ENCODE measurements at regions not wholly inside any gene's neighbourhood (a gene's known extent, or its start where the extent isn't known, plus 50 kb on each side); places are given as distances from the start of the nearest gene placed in this dataset.
"Not testable (repeated sequence)": the region's sequence is repeated elsewhere in the genome, so short reads cannot be mapped to it uniquely, and the experiment has no call there.

- no peak overlapping the region for H3K4me2 ChIP-seq (ENCODE audit: insufficient read depth, insufficient read length, low read length)
- no peak overlapping the region for H3K14ac ChIP-seq (ENCODE audit: insufficient read depth, low read length)
- no peaks in the 10 kb centered on the region for H4K20me1 ChIP-seq (ENCODE audit: control insufficient read depth, insufficient read depth, insufficient read length)
- H3K23me2 ChIP-seq (ENCODE audit: insufficient read length, low read depth, low read length, poor library complexity, severe bottlenecking): no peaks in the 10 kb centered on the region
- no peak overlapping the region for H3T11ph ChIP-seq (ENCODE audit: low read length)
- no peak overlapping the region for H2AFZ ChIP-seq (ENCODE audit: low read length)
- H3K27me3 Mint-ChIP-seq (ENCODE audit: low read depth): no peaks in the 10 kb centered on the region; the same call in 1 of the 2 replicates
- no peak overlapping the region for H3K23ac ChIP-seq (ENCODE audit: insufficient read length, low read depth, low read length)
- TF ChIP-seq CTCF (conservative IDR thresholded peaks at IDR 0.05): no peak
- no peak overlapping the region for H3K27ac Mint-ChIP-seq
- H3K9me3 ChIP-seq (ENCODE audit: control insufficient read depth, low read depth, low read length): no peaks in the 10 kb centered on the region
- H4K5ac ChIP-seq (ENCODE audit: insufficient read length, low read depth, low read length): no peak overlapping the region
- H3K56ac ChIP-seq (ENCODE audit: insufficient read length, low read depth, low read length): no peak overlapping the region
- no peak overlapping the region for H4K91ac ChIP-seq (ENCODE audit: insufficient read length, low read depth, low read length)
- no peak overlapping the region for H3K9ac ChIP-seq (ENCODE audit: extremely low read depth, insufficient read length, low read length)
- no peak overlapping the region for H2BK120ac ChIP-seq (ENCODE audit: low read depth, low read length, poor library complexity, severe bottlenecking)
- H2BK5ac ChIP-seq (ENCODE audit: insufficient read length, low read length): no peak overlapping the region
- no peaks in the 10 kb centered on the region for H3K79me1 ChIP-seq (ENCODE audit: insufficient read depth, low read depth, low read length, poor library complexity, severe bottlenecking)
- no peak overlapping the region for H2BK15ac ChIP-seq (ENCODE audit: low read depth, low read length)
- no peaks in the 10 kb centered on the region for H3K27me3 ChIP-seq (ENCODE audit: insufficient read depth, low read length)
- H3K36me3 Mint-ChIP-seq (ENCODE audit: insufficient read depth in 1 of 3, low read depth in 3 of 3): peaks cover 5 to 27% (median 10%) of the 10 kb centered on the region in 3 experiments
- no peak for DNase-seq
- H3K4ac ChIP-seq (ENCODE audit: low read depth, low read length): no peak overlapping the region
- H3K4me3 Mint-ChIP-seq: no peak overlapping the region
- H2BK12ac ChIP-seq (ENCODE audit: insufficient read length, low read depth, low read length): no peak overlapping the region
- no peak overlapping the region for H2AK5ac ChIP-seq (ENCODE audit: insufficient read length, low read length)
- no CpG with 5 or more reads among the region's 11 CpGs for WGBS (ENCODE audit: extremely low coverage, insufficient read length, low lambda C conversion rate)
- H3K79me2 ChIP-seq (ENCODE audit: insufficient read depth, low read length): no peaks in the 10 kb centered on the region
- H3K4me1 ChIP-seq (ENCODE audit: insufficient read depth, low read length): no peaks in the 10 kb centered on the region
- no peak overlapping the region for H2BK20ac ChIP-seq (ENCODE audit: low read depth, low read length, poor library complexity, severe bottlenecking)
- peaks cover 16 to 23% of the 10 kb centered on the region in 2 experiments for H3K9me3 Mint-ChIP-seq
- H3K27ac ChIP-seq (ENCODE audit: insufficient read length, low read depth, low read length): no peak overlapping the region
- H3K4me1 Mint-ChIP-seq: no peaks in the 10 kb centered on the region
- H4K8ac ChIP-seq (replicated peaks; ENCODE audit: insufficient read length, low read depth, low read length): no peak overlapping the region
- H3K18ac ChIP-seq (ENCODE audit: insufficient read length, low read depth, low read length): no peak overlapping the region
Observed at GRCh38 chr10:34058845-34059614, 724.6 kb upstream of the NRP1 start.

- not testable (repeated sequence) for H3K79me1 ChIP-seq (ENCODE audit: insufficient read depth, low read depth, low read length, poor library complexity, severe bottlenecking); H3K23me2 ChIP-seq (ENCODE audit: insufficient read length, low read depth, low read length, poor library complexity, severe bottlenecking); H3K4me1 ChIP-seq (ENCODE audit: insufficient read depth, low read length); H2BK20ac ChIP-seq (ENCODE audit: low read depth, low read length, poor library complexity, severe bottlenecking); H2AK5ac ChIP-seq (ENCODE audit: insufficient read length, low read length); H3K9ac ChIP-seq (ENCODE audit: extremely low read depth, insufficient read length, low read length); H3K23ac ChIP-seq (ENCODE audit: insufficient read length, low read depth, low read length); H3K56ac ChIP-seq (ENCODE audit: insufficient read length, low read depth, low read length); H3K27ac ChIP-seq (ENCODE audit: insufficient read length, low read depth, low read length); H3K14ac ChIP-seq (ENCODE audit: insufficient read depth, low read length); H4K8ac ChIP-seq (replicated peaks; ENCODE audit: insufficient read length, low read depth, low read length); DNase-seq; H3K18ac ChIP-seq (ENCODE audit: insufficient read length, low read depth, low read length); H2BK120ac ChIP-seq (ENCODE audit: low read depth, low read length, poor library complexity, severe bottlenecking); H3K4me1 Mint-ChIP-seq; H4K91ac ChIP-seq (ENCODE audit: insufficient read length, low read depth, low read length); H3K79me2 ChIP-seq (ENCODE audit: insufficient read depth, low read length); H3K4me3 Mint-ChIP-seq; H3K9me3 ChIP-seq (ENCODE audit: control insufficient read depth, low read depth, low read length); H2AFZ ChIP-seq (ENCODE audit: low read length); H2BK12ac ChIP-seq (ENCODE audit: insufficient read length, low read depth, low read length); H4K5ac ChIP-seq (ENCODE audit: insufficient read length, low read depth, low read length); H3K27me3 Mint-ChIP-seq (ENCODE audit: low read depth); H2BK5ac ChIP-seq (ENCODE audit: insufficient read length, low read length); H3K4ac ChIP-seq (ENCODE audit: low read depth, low read length); H3K4me2 ChIP-seq (ENCODE audit: insufficient read depth, insufficient read length, low read length); H3T11ph ChIP-seq (ENCODE audit: low read length); H3K27me3 ChIP-seq (ENCODE audit: insufficient read depth, low read length); H3K27ac Mint-ChIP-seq; H3K36me3 Mint-ChIP-seq (ENCODE audit: insufficient read depth in 1 of 3, low read depth in 3 of 3); H4K20me1 ChIP-seq (ENCODE audit: control insufficient read depth, insufficient read depth, insufficient read length); H2BK15ac ChIP-seq (ENCODE audit: low read depth, low read length)
- H3K9me3 Mint-ChIP-seq: peaks cover 0 to 10% of the 10 kb centered on the region in 2 experiments; a peak in 3 of 5 replicates
- WGBS (ENCODE audit: extremely low coverage, insufficient read length, low lambda C conversion rate): no CpG with 5 or more reads among the region's 38 CpGs
Observed at GRCh38 chr10:34055410-34055985, 721.0 kb upstream of the NRP1 start.

All from H9 (cell line).